ENCODE measurements at regions not wholly inside any gene's neighbourhood (a gene's known extent, or its start where the extent isn't known, plus 50 kb on each side); places are given as distances from the start of the nearest gene placed in this dataset.

DNA sequence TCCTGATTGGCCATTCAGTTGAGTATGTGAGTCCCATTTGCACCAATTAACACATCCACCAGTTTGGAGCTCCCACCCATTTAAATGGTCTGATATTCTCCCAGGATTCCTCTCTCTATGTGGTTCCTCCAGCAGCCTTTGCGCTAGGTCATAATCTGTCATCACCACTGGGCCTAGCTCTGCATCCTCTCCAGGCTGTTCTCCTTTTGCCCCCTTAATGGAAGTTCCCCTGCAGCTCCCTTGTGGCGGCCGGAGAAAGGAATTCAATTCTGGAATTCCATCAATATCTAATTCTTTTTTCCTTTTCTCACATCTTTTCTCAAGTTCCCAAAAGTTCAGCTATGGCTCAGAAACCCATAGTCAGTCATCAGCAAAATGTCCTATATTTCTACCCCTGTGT is 2184.4 kb upstream of the AGA start:
- TF ChIP-seq, protein P1, sequence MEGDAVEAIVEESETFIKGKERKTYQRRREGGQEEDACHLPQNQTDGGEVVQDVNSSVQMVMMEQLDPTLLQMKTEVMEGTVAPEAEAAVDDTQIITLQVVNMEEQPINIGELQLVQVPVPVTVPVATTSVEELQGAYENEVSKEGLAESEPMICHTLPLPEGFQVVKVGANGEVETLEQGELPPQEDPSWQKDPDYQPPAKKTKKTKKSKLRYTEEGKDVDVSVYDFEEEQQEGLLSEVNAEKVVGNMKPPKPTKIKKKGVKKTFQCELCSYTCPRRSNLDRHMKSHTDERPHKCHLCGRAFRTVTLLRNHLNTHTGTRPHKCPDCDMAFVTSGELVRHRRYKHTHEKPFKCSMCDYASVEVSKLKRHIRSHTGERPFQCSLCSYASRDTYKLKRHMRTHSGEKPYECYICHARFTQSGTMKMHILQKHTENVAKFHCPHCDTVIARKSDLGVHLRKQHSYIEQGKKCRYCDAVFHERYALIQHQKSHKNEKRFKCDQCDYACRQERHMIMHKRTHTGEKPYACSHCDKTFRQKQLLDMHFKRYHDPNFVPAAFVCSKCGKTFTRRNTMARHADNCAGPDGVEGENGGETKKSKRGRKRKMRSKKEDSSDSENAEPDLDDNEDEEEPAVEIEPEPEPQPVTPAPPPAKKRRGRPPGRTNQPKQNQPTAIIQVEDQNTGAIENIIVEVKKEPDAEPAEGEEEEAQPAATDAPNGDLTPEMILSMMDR (IDR thresholded peaks at IDR 0.05) = no peak
- no peak for TF ChIP-seq POLR2A (IDR thresholded peaks at IDR 0.05)
- no peak for TF ChIP-seq POLR2AphosphoS5 (IDR thresholded peaks at IDR 0.05)
- TF ChIP-seq EP300 (IDR thresholded peaks at IDR 0.05) = no peak
